MM.1S (cell line): ENCODE measurements at regions not wholly inside any gene's neighbourhood (a gene's known extent, or its start where the extent isn't known, plus 50 kb on each side); places are given as distances from the start of the nearest gene placed in this dataset.

Source experiments
- CTCF ChIP-seq: fragments of 300-600 bp; sonication (generic); IDR thresholded peaks from 2 replicates; pipeline ENCODE4 v1.5.1; 2016; ENCODE audit warnings: antibody characterized with exemption, low read length, mixed read lengths
- EZH2 ChIP-seq: fragments of 300-600 bp; sonication (generic); optimal IDR thresholded peaks from 2 replicates; pipeline ENCODE3; 2017; ENCODE audit warnings: low read depth, mild to moderate bottlenecking, antibody characterized with exemption, low read length, mixed read lengths
- EZH2phosphoT487 ChIP-seq: fragments of 300-600 bp; sonication (generic); IDR thresholded peaks from 2 replicates; pipeline ENCODE4 v1.6.1; 2018; ENCODE audit warnings: antibody characterized with exemption, low read length

GRCh38 chr4:96205143-96205936 is 365.4 kb downstream of the PDHA2 start:
- no peak for TF ChIP-seq CTCF
- TF ChIP-seq EZH2phosphoT487, result no peak
- TF ChIP-seq EZH2, result no peak
